ENCODE measurements at regions not wholly inside any gene's neighbourhood (a gene's known extent, or its start where the extent isn't known, plus 50 kb on each side); places are given as distances from the start of the nearest gene placed in this dataset.

GRCh38 chr2:181188605-181189004, 208.2 kb downstream of the UBE2E3 start:
- Histone ChIP-seq H3K4me1 (no peaks in the 10 kb centered on the region), H3K9me3 (no peaks in the 10 kb centered on the region), H3K36me3 (no peaks in the 10 kb centered on the region), H3K27ac (replicated peaks in 1 of 4) (no peak overlapping the region), H3K4me3 (no peak overlapping the region), H3K27me3 (no peaks in the 10 kb centered on the region)
- DNase-seq (ENCODE audit: extremely low spot score) = no peak
- TF ChIP-seq POLR2AphosphoS5 (IDR thresholded peaks at IDR 0.05) (no peak), EP300 (IDR thresholded peaks at IDR 0.05) (no peak), POLR2A (IDR thresholded peaks at IDR 0.05; ENCODE audit: low read depth) (no peak), CTCF (IDR thresholded peaks at IDR 0.05) (no peak)
- 90% methylated on average over 4 of the region's 4 CpGs for WGBS
- intact Hi-C loops (cut with DNase I) = no loop called here

- Histone ChIP-seq H3K27ac (replicated peaks in 1 of 4) (no peak overlapping the region), H3K36me3 (no peaks in the 10 kb centered on the region), H3K4me1 (no peaks in the 10 kb centered on the region), H3K27me3 (no peaks in the 10 kb centered on the region), H3K4me3 (no peak overlapping the region), H3K9me3 (no peaks in the 10 kb centered on the region)
- intact Hi-C loops (cut with DNase I) = no loop called here
- DNase-seq (ENCODE audit: extremely low spot score) = no peak
- WGBS = 32% methylated on average over 1 of the region's 1 CpG
- no peak for TF ChIP-seq POLR2AphosphoS5 (IDR thresholded peaks at IDR 0.05)
These were observed 209.5 kb downstream of the UBE2E3 start for GRCh38 chr2:181189951-181190350.

- intact Hi-C loops (cut with DNase I) = no loop called here
- no peaks in the 10 kb centered on the region for H3K36me3 ChIP-seq
- H3K27ac ChIP-seq (replicated peaks in 1 of 4) = no peak overlapping the region
- H3K4me1 ChIP-seq = no peaks in the 10 kb centered on the region
- TF ChIP-seq CTCF (IDR thresholded peaks at IDR 0.05) (no peak), POLR2AphosphoS5 (IDR thresholded peaks at IDR 0.05) (no peak), EP300 (IDR thresholded peaks at IDR 0.05) (no peak), POLR2A (IDR thresholded peaks at IDR 0.05; ENCODE audit: low read depth) (no peak)
- no peak overlapping the region for H3K4me3 ChIP-seq
- no peaks in the 10 kb centered on the region for H3K27me3 ChIP-seq
- no peak for DNase-seq (ENCODE audit: extremely low spot score)
- 44% methylated on average over 1 of the region's 1 CpG for WGBS
- no peaks in the 10 kb centered on the region for H3K9me3 ChIP-seq
These were observed 210.3 kb downstream of the UBE2E3 start for GRCh38 chr2:181190711-181191110.

- Histone ChIP-seq H3K27ac (replicated peaks in 1 of 4) (no peak overlapping the region), H3K9me3 (no peaks in the 10 kb centered on the region), H3K36me3 (no peaks in the 10 kb centered on the region), H3K27me3 (no peaks in the 10 kb centered on the region), H3K4me1 (no peaks in the 10 kb centered on the region), H3K4me3 (no peak overlapping the region)
- DNase-seq (ENCODE audit: extremely low spot score) = no peak
- TF ChIP-seq POLR2AphosphoS5 (IDR thresholded peaks at IDR 0.05) (no peak), CTCF (IDR thresholded peaks at IDR 0.05) (no peak), POLR2A (IDR thresholded peaks at IDR 0.05; ENCODE audit: low read depth) (no peak), EP300 (IDR thresholded peaks at IDR 0.05) (no peak)
- intact Hi-C loops (cut with DNase I) = no loop called here
- 93% methylated on average over 1 of the region's 1 CpG for WGBS
These were observed 213.1 kb downstream of the UBE2E3 start for GRCh38 chr2:181193550-181193949.

GRCh38 chr2:181196401-181196800, 216.0 kb downstream of the UBE2E3 start:
- no peak for DNase-seq (ENCODE audit: extremely low spot score)
- Histone ChIP-seq H3K27me3 (no peaks in the 10 kb centered on the region), H3K9me3 (no peaks in the 10 kb centered on the region), H3K4me3 (no peak overlapping the region), H3K4me1 (no peaks in the 10 kb centered on the region), H3K27ac (replicated peaks in 1 of 4) (no peak overlapping the region), H3K36me3 (no peaks in the 10 kb centered on the region)
- no peak for TF ChIP-seq POLR2A (IDR thresholded peaks at IDR 0.05; ENCODE audit: low read depth)
- no peak for TF ChIP-seq EP300 (IDR thresholded peaks at IDR 0.05)
- TF ChIP-seq CTCF (IDR thresholded peaks at IDR 0.05) = no peak
- no peak for TF ChIP-seq POLR2AphosphoS5 (IDR thresholded peaks at IDR 0.05)
- intact Hi-C loops (cut with DNase I) = no loop called here
- WGBS = 89% methylated on average over 4 of the region's 4 CpGs

Measured in esophagus muscularis mucosa (tissue), 4 donors.